GM10266 (cell line): ENCODE measurements at regions not wholly inside any gene's neighbourhood (a gene's known extent, or its start where the extent isn't known, plus 50 kb on each side); places are given as distances from the start of the nearest gene placed in this dataset.
"Not testable (repeated sequence)": the region's sequence is repeated elsewhere in the genome, so short reads cannot be mapped to it uniquely, and the experiment has no call there.

ENCODE experiments used
- DNase-seq: peaks from one replicate; pipeline ENCODE4 v3.0.0; 2012; ENCODE audit errors: extremely low spot score
- TF ChIP-seq, protein P1 (sequence below): IDR thresholded peaks from 2 replicates; pipeline ENCODE4 v1.5.1; 2012; ENCODE audit warnings: mild to moderate bottlenecking, low read depth; ENCODE audit not compliant: control insufficient read depth, insufficient read depth; ENCODE audit errors: missing control alignments

DNA sequence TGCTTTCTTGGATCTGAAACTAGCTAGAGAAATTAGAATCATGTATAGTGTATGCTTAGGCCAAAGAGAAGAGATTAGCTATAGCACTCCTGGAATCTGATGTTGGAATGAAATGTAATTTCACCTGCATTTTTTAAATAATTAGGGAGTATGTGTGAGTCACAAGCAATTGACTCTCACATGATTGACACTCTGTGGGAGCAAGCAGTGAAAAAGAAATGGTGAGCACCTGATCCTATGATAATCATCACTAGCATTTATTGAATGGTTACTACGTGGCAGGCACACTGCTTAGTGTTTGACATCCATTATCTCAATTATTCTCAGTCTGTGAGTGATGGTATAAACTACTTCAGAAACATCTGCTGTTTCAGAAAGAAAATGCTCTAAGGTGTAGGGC is 176.6 kb downstream of the NRIP1 start:
- no peak for DNase-seq
- TF ChIP-seq, protein P1, sequence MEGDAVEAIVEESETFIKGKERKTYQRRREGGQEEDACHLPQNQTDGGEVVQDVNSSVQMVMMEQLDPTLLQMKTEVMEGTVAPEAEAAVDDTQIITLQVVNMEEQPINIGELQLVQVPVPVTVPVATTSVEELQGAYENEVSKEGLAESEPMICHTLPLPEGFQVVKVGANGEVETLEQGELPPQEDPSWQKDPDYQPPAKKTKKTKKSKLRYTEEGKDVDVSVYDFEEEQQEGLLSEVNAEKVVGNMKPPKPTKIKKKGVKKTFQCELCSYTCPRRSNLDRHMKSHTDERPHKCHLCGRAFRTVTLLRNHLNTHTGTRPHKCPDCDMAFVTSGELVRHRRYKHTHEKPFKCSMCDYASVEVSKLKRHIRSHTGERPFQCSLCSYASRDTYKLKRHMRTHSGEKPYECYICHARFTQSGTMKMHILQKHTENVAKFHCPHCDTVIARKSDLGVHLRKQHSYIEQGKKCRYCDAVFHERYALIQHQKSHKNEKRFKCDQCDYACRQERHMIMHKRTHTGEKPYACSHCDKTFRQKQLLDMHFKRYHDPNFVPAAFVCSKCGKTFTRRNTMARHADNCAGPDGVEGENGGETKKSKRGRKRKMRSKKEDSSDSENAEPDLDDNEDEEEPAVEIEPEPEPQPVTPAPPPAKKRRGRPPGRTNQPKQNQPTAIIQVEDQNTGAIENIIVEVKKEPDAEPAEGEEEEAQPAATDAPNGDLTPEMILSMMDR, result no peak

DNA sequence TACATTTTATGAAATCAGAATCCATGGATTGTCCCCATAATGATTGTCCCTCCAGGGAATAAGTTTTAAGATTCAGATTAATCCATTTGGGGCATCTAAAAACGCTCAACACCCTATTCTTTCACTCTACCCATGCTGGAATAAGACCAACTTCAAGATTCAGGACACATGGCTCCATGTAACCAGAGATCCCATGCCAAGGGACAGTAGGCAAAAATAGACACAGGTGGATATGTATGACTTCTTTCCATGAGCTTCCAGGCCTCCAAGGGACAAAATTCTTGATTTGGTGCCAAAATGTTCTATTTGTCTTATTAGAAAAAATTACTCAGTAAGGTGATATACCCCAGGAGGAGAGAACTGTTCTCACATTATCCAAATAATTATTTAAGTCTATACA is 178.8 kb downstream of the NRIP1 start:
- DNase-seq, result no peak
- TF ChIP-seq, protein P1, result no peak

DNA sequence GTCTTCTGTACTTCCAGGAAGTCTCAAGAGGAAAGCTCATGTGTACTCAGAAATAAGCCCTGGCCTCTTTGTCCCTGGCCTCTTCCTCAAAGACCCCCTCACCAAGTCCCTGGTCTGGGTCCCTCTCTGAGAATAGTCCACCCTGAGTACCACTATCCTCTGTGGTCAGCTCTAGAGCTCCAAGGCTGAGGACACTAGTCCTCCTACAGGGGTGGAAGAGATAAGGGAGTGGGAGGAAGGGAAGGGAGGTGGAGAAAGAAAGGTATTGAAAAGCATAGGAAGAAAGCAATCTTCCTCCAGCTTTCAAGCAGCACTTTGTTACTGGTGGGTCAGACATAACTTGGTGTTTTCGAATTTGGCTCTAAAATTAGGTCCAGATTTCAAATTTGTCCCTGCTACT is 181.4 kb downstream of the NRIP1 start:
- TF ChIP-seq, protein P1, result no peak
- no peak for DNase-seq

DNA sequence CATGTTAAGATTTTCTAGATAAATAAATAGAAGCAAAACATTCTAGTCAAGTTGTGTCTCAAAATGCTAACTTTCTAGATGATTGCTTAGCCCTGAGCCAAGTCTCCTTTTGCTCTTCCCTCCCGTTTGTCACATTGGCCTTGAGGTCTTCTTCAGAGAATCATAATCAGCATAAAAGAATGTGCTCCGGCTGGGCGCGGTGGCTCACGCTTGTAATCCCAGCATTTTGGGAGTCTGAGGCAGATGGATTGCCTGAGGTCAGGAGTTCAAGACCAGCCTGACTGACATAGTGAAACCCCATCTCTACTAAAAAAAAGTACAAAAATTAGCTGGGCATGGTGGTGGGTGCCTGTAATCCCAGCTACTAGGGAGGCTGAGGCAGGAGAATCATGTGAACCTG is 182.3 kb downstream of the NRIP1 start:
- DNase-seq, result not testable (repeated sequence)

DNA sequence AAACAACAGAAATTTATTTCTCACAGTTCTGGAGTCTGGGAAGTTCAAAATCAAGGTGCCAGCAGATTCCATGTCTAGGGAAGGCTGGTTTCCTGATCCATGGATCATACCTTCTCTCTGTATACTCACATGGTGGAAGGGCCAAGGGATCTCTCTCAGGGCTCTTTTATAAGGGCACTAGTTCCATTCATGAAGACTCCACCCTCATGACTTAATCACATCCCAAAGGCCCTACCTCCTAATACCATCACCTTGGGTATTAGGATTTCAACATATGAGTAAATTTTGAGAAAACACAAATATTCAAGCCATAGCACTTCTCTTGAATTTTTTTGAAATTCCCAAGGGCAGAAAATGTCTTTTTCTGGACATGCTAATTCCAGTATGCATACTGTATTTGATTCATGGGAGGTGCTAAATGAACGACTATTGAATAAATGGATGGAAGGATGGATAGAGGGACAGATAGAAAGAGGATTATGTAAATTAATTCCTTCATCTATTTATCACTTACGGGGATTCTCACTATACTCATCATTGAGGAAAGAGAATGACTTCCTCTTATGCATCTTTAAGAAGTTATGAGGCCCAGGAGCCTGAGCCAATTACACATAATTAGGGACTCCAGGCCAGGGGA is 182.8 kb downstream of the NRIP1 start:
- no peak for DNase-seq
- TF ChIP-seq, protein P1, result no peak

DNA sequence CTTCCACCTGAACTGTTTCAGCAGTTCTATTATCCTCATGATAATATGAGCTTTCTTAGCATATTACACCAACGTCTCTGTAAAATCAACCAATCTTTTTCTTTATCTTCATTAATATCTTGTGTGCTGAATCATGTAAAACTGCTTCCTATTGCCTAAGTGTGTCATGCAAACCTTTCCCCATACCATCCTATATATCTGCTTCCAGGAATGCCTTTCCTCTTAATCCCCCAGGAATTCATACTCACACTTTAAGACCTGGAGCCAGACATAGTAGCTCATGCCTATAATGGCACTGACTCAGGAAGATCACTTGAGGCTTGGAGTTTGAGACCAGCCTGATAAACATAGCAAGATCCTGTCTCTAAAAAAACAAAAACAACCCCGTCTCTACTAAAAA is 183.9 kb downstream of the NRIP1 start:
- TF ChIP-seq, protein P1, result no peak
- DNase-seq, result no peak

DNA sequence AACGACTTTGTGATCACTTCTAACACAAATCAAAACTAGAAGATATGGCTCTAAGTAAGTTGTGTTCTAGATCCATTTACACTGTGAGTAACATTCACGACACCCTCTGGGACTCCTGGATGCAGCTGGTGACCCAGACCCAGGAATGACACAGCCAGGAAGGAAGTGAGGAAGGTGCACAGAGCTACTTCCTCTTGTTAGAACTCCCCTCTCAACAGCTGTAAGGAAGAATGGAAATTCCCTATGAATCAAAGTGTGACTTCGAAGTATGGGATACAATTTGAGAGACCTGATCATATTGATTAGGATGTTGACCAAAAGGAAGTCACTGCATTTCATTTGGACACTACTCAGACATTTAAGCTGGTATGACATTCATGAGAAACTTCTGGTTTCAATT is 185.3 kb downstream of the NRIP1 start:
- no peak for DNase-seq
- TF ChIP-seq, protein P1, result no peak

DNA sequence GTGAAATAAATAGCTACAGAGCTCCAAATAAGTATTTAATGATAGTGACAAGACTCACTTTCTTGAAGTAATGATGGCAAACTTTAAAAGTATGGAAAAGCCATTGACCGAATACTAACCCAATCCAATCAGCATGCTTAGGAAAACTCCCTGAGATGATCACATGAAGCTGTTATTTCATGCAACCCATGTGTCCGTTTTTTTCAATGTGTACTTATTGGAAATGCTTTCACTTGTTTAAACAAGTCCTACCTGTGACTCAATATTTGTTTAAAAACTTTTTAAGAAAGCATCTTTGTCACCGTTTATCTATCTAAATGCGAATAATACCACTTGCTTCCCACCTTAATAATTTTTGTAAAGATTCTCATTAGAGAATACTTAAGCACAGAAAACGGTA is 185.8 kb downstream of the NRIP1 start:
- DNase-seq, result no peak
- TF ChIP-seq, protein P1, result no peak
